SJCRH30 (cell line): ENCODE measurements at regions not wholly inside any gene's neighbourhood (a gene's known extent, or its start where the extent isn't known, plus 50 kb on each side); places are given as distances from the start of the nearest gene placed in this dataset.
"Not testable (repeated sequence)": the region's sequence is repeated elsewhere in the genome, so short reads cannot be mapped to it uniquely, and the experiment has no call there.

Source experiments
- DNase-seq, 2 experiments: peaks; one replicate each; pipeline ENCODE4 v3.0.0-alpha.2; 2015 to 2020
- H3K27ac ChIP-seq: fragments of 250-450 bp; sonication (Bioruptor Pico); 2 replicates; pipeline ENCODE4 v1.5.1; 2020; ENCODE audit warnings: mild to moderate bottlenecking, moderate library complexity
- H3K27me3 ChIP-seq: fragments of 250-450 bp; sonication (Bioruptor Pico); 2 replicates; pipeline ENCODE4 v1.5.1; 2020; ENCODE audit warnings: mild to moderate bottlenecking, moderate library complexity
- H3K36me3 ChIP-seq: fragments of 250-450 bp; sonication (Bioruptor Pico); 2 replicates; pipeline ENCODE4 v1.5.1; 2020; ENCODE audit warnings: mild to moderate bottlenecking, moderate library complexity
- H3K4me1 ChIP-seq: fragments of 250-450 bp; sonication (Bioruptor Pico); 2 replicates; pipeline ENCODE4 v1.5.1; 2020; ENCODE audit warnings: mild to moderate bottlenecking, moderate library complexity
- H3K4me3 ChIP-seq: fragments of 250-450 bp; sonication (Bioruptor Pico); 2 replicates; pipeline ENCODE4 v1.5.1; 2020; ENCODE audit warnings: mild to moderate bottlenecking, moderate library complexity
- H3K9me3 ChIP-seq: fragments of 250-450 bp; sonication (Bioruptor Pico); replicated peaks from 2 replicates; pipeline ENCODE4 v1.5.1; 2020; ENCODE audit warnings: mild to moderate bottlenecking, moderate library complexity

GRCh38 chr10:31209478-31209877 is 109.5 kb upstream of the ZEB1 start:
- DNase-seq: peak in 1 of 2 experiments; percentile 43
- Histone ChIP-seq H3K9me3 (no peaks in the 10 kb centered on the region), H3K4me3 (no peak overlapping the region), H3K4me1 (no peaks in the 10 kb centered on the region), H3K27ac (no peak overlapping the region), H3K27me3 (no peaks in the 10 kb centered on the region), H3K36me3 (no peaks in the 10 kb centered on the region)

DNA sequence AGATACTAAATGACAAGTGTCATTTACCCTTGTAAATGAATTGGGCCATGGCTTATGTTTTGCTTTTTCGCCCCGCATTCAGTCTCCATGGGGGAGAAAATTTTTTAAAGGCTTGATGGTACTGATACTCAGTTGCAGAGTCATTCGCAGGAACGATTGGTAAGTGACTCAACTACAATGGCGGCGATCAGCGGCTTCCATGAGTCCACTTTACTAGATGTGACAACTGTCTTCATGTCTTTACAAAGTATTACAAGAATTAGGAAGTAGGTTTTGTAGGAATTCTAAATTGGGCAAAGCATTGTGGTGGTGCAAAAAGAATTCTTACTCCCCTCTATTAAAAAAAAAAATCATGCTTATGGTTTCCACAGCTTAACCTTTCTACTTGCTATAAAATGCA is 108.8 kb upstream of the ZEB1 start:
- H3K27me3 ChIP-seq: no peaks in the 10 kb centered on the region
- no peaks in the 10 kb centered on the region for H3K9me3 ChIP-seq
- DNase-seq: no peak
- H3K36me3 ChIP-seq: no peaks in the 10 kb centered on the region
- H3K4me3 ChIP-seq: no peak overlapping the region
- H3K27ac ChIP-seq: no peak overlapping the region
- H3K4me1 ChIP-seq: no peaks in the 10 kb centered on the region

- Histone ChIP-seq H3K9me3 (no peaks in the 10 kb centered on the region), H3K4me3 (no peak overlapping the region), H3K36me3 (no peaks in the 10 kb centered on the region), H3K27me3 (no peaks in the 10 kb centered on the region), H3K27ac (no peak overlapping the region), H3K4me1 (no peaks in the 10 kb centered on the region)
- no peak for DNase-seq
These were observed 105.1 kb upstream of the ZEB1 start for GRCh38 chr10:31213959-31214358.

DNA sequence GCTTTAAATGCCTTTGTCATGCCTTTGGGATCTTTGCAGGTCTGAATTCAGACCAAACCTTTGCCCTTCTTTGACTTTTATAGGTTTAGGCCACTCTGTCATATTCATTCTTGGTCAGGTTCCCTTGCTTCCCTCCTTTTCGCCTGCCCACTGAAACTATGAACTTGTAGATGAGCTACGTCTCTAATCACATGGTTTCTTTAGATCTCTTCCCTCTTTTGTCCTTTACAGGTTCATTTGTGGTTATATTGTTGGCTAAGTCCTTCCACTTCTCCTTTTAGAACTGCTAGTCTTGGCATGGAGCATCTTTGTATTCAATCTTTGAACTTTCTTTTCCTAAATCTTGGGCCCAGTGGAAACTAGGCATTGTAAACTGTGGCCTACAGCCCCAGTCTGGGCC is 104.0 kb upstream of the ZEB1 start:
- Histone ChIP-seq H3K36me3 (no peaks in the 10 kb centered on the region), H3K27ac (no peak overlapping the region), H3K9me3 (no peaks in the 10 kb centered on the region), H3K27me3 (no peaks in the 10 kb centered on the region), H3K4me1 (no peaks in the 10 kb centered on the region), H3K4me3 (no peak overlapping the region)
- DNase-seq: no peak

DNA sequence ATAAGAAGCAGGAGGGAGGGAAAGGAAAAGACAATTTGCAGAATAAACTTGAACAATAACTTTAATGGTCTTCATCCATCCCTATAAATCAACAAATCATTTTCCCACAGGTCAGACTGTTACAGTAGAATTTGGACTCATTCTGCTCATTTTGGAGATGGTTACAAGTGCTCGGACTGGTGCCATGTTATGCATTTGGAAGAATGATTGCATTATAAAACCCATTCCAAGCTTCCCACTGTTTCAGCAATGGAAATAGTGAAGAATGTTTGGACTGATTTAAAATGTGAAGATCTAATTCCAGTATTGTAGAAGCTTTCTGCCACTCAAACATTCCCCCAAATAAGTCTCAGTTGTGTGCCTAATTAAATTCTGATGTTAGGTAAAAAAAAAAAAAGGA is 99.7 kb upstream of the ZEB1 start:
- no peak overlapping the region for H3K27ac ChIP-seq

GRCh38 chr10:31228780-31229179 is 90.2 kb upstream of the ZEB1 start:
- H3K4me1 ChIP-seq, H3K27me3 ChIP-seq, DNase-seq, H3K36me3 ChIP-seq, H3K4me3 ChIP-seq, H3K9me3 ChIP-seq, H3K27ac ChIP-seq: not testable (repeated sequence)

More for the DNA sequence above, 99.7 kb upstream of the ZEB1 start:
- no peaks in the 10 kb centered on the region for H3K36me3 ChIP-seq
- H3K4me1 ChIP-seq: no peaks in the 10 kb centered on the region
- DNase-seq: no peak
- H3K27me3 ChIP-seq: no peaks in the 10 kb centered on the region
- no peak overlapping the region for H3K4me3 ChIP-seq
- H3K9me3 ChIP-seq: no peaks in the 10 kb centered on the region

- Histone ChIP-seq H3K4me3 (no peak overlapping the region), H3K27ac (no peak overlapping the region), H3K36me3 (no peaks in the 10 kb centered on the region), H3K9me3 (no peaks in the 10 kb centered on the region), H3K27me3 (no peaks in the 10 kb centered on the region), H3K4me1 (0 out of 2 replicates have a peak, but pooled peaks cover 2% of the 10 kb centered on the region)
- no peak for DNase-seq
These were observed 79.1 kb upstream of the ZEB1 start for GRCh38 chr10:31239961-31240360.

DNA sequence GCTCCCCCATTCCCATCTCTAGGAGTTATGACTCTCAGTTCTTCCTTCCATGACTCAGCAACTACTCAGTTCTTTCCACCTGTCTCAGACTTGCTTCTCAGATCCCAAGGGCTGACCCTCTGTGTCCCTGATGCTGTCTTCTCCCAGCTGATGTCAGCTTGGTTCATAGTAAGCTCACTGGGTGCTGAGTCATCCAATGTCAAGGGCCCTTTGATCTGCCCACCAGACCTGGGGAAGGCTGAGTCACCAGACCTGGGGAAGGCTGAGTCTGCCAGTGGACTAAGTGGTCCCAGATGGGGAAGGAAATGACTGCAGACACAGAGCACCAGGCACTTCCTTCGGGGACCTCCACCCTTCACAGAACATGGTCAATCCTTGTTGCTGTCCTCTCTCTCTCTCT is 76.1 kb upstream of the ZEB1 start:
- Histone ChIP-seq H3K27ac (no peak overlapping the region), H3K4me3 (no peak overlapping the region), H3K9me3 (no peaks in the 10 kb centered on the region; the same call in 1 of the 2 replicates), H3K4me1 (0 out of 2 replicates have a peak, but pooled peaks cover 2% of the 10 kb centered on the region), H3K36me3 (no peaks in the 10 kb centered on the region), H3K27me3 (no peaks in the 10 kb centered on the region)
- DNase-seq: peak; percentile 38 to 41

DNA sequence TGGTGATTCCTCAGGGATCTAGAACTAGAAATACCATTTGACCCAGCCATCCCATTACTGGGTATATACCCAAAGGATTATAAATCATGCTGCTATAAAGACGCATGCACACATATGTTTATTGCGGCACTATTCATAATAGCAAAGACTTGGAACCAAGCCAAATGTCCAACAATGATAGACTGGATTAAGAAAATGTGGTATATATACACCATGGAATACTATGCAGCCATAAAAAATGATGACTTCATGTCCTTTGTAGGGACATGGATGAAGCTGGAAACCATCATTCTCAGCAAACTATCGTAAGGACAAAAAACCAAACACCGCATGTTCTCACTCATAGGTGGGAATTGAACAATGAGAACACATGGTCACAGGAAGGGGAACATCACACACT is 67.9 kb upstream of the ZEB1 start:
- H3K4me1 ChIP-seq: not testable (repeated sequence)

GRCh38 chr10:31253237-31253636 is 65.8 kb upstream of the ZEB1 start:
- Histone ChIP-seq H3K27ac (no peak overlapping the region), H3K4me3 (no peak overlapping the region), H3K27me3 (no peaks in the 10 kb centered on the region), H3K4me1 (no peaks in the 10 kb centered on the region), H3K36me3 (no peaks in the 10 kb centered on the region), H3K9me3 (no peaks in the 10 kb centered on the region; the same call in none of the 2 replicates)
- no peak for DNase-seq

More for the DNA sequence above, 67.9 kb upstream of the ZEB1 start:
- not testable (repeated sequence) for H3K27me3 ChIP-seq, DNase-seq, H3K4me3 ChIP-seq, H3K27ac ChIP-seq, H3K36me3 ChIP-seq, H3K9me3 ChIP-seq

- no peak for DNase-seq
- Histone ChIP-seq H3K4me3 (no peak overlapping the region), H3K4me1 (no peaks in the 10 kb centered on the region), H3K36me3 (no peaks in the 10 kb centered on the region), H3K9me3 (no peaks in the 10 kb centered on the region), H3K27me3 (no peaks in the 10 kb centered on the region), H3K27ac (no peak overlapping the region)
These were observed 57.3 kb upstream of the ZEB1 start for GRCh38 chr10:31261511-31262311.

DNA sequence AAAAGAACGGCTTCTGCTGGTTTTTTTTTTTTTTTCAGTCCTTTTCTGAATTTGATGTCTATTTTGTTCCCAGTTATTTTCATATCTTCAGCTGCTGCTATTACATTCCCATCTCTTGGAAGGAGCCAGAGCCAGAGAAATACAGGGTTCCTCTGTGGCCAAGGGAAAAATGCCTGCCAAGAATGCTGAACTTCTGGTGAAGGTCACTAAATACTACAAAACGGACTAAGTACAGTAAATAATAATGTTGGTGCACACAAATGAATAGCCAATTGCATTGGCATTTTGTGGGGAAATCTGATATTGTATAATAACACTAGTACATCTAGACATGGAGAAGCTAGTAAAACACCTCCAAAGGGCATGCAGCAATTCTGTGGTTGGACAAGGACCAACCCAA is 56.3 kb upstream of the ZEB1 start:
- no peaks in the 10 kb centered on the region for H3K27me3 ChIP-seq
- H3K4me1 ChIP-seq: no peaks in the 10 kb centered on the region
- H3K4me3 ChIP-seq: no peak overlapping the region
- no peak for DNase-seq
- H3K9me3 ChIP-seq: no peaks in the 10 kb centered on the region
- no peak overlapping the region for H3K27ac ChIP-seq
- H3K36me3 ChIP-seq: no peaks in the 10 kb centered on the region

DNA sequence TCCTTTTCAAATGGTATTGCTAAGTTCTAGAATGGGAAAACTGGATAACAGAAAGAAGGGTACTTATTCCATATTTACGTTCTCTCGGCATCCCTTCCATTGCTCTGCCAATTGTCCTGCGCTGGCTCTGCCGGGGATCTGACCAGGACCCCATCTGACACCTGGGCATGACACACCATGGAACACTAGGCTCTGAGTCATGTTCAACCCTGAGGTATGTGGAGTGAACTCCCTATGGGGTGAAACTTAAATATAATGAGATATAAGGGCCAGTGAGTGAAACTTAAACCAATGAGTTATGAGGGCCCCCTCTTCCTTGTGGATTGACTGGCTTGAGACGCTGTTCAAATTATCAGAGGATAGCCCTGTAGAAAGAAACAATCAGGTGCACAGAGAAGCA is 55.1 kb upstream of the ZEB1 start:
- no peak overlapping the region for H3K4me3 ChIP-seq
- no peaks in the 10 kb centered on the region for H3K4me1 ChIP-seq
- H3K9me3 ChIP-seq: no peaks in the 10 kb centered on the region
- H3K36me3 ChIP-seq: no peaks in the 10 kb centered on the region
- DNase-seq: no peak
- H3K27ac ChIP-seq: no peak overlapping the region
- no peaks in the 10 kb centered on the region for H3K27me3 ChIP-seq

DNA sequence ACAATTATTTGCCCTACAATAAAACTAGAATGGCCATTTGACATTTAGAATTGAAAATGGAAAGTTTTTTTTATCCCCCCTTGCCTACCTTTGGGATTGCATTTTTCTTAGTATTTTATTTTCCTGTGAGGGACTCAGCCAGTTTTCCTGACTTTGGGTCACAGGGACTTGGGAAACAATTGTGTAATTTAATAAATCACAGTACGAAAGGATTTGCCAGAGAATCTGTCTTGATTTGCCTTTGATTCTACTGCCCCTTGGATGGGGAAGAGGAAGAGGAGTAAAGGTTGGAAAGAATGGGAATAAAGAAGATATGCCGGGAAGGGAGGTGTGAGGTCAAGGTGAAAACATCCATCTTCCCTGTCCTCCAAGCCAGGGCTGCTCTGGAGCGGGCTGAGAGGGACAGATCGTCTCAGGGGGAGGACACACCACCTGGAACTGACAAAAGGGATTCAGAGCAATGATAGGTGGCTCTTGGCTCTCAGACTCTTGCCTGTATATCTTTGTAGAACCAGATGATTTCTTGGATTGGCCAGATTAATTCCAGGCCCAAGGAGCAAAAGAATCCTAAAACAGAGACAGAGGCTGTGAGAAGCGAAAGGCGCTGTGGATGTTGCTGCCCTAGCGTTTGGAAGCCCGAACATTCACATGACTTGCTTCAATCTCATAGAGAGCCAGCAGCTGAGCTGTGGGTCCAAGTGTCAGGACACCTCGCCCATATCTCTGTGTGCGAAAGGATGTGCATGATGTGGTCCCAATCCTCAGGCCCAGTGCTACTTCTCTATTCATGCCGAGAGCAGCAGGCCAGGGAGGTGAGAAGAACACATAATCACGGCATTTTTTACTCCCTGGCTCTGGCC is 50.3 kb upstream of the ZEB1 start:
- H3K36me3 ChIP-seq: no peaks in the 10 kb centered on the region
- no peaks in the 10 kb centered on the region for H3K9me3 ChIP-seq
- H3K4me3 ChIP-seq: no peak overlapping the region
- H3K27me3 ChIP-seq: no peaks in the 10 kb centered on the region
- no peak for DNase-seq
- H3K4me1 ChIP-seq: no peaks in the 10 kb centered on the region; the same call in 1 of the 2 replicates
- no peak overlapping the region for H3K27ac ChIP-seq
